Upper lobe of left lung (tissue), 6 donors: ENCODE measurements at regions not wholly inside any gene's neighbourhood (a gene's known extent, or its start where the extent isn't known, plus 50 kb on each side); places are given as distances from the start of the nearest gene placed in this dataset.

Source experiments
- ATAC-seq, 2 donors: fragments of 200-7000 bp; cut with Tn5 transposase; one replicate each; pipeline ENCODE4 v1.9.1; 2022; ENCODE audit warnings: mild to moderate bottlenecking in 2 of 2, moderate library complexity in 2 of 2; ENCODE audit not compliant: low FRiP score in 2 of 2
- DNase-seq, 2 donors: peaks; one replicate each; pipeline ENCODE4 v3.0.0-alpha.2; 2019 to 2020
- H3K27ac ChIP-seq, 4 donors: fragments of 200-600 bp; sonication (generic); one replicate each; pipeline ENCODE4 v1.5.1; 2016 to 2019
- H3K27me3 ChIP-seq, 4 donors: fragments of 200-600 bp; sonication (generic); one replicate each; pipeline ENCODE4 v1.5.1; 2017 to 2019
- H3K36me3 ChIP-seq, 4 donors: fragments of 200-600 bp; sonication (generic); one replicate each; pipeline ENCODE4 v1.5.1; 2016 to 2019
- H3K4me1 ChIP-seq, 4 donors: fragments of 200-600 bp; sonication (generic); one replicate each; pipeline ENCODE4 v1.5.1; 2018 to 2019
- H3K4me3 ChIP-seq, 4 donors: fragments of 200-600 bp; sonication (generic); one replicate each; pipeline ENCODE4 v1.5.1; 2017 to 2019; ENCODE audit warnings: mild to moderate bottlenecking in 2 of 4, moderate library complexity in 1 of 4
- H3K9me3 ChIP-seq, 4 donors: fragments of 200-600 bp; sonication (generic); one replicate each; pipeline ENCODE4 v1.5.1; 2018 to 2019
- EP300 ChIP-seq, 4 donors: sonication (generic); formaldehyde crosslinking; IDR thresholded peaks; one replicate each; pipeline ENCODE4 v1.5.1; 2017; ENCODE audit warnings: antibody characterized with exemption in 4 of 4, control low read depth in 2 of 4
- POLR2A ChIP-seq, 4 donors: fragments of 450-650 bp; IDR thresholded peaks; one replicate each; pipeline ENCODE4 v1.5.1; 2016 to 2017; ENCODE audit warnings: antibody characterized with exemption in 4 of 4, mild to moderate bottlenecking in 2 of 4
- POLR2AphosphoS5 ChIP-seq, 2 donors: sonication (generic); formaldehyde crosslinking; IDR thresholded peaks; one replicate each; pipeline ENCODE4 v1.5.1; 2017; ENCODE audit warnings: antibody characterized with exemption in 2 of 2
- WGBS, 2 donors: methylation state at CpG; one replicate each; pipeline ENCODE4 v1.1.5; 2017 to 2018; 5-methylcytosine and 5-hydroxymethylcytosine counted together
- TF ChIP-seq, protein P1 (sequence below), 6 experiments: fragments of 450-650 bp in 4 of 6; fragments of 200-600 bp in 2 of 6; sonication (generic) in 2 of 6; IDR thresholded peaks; one replicate each; pipeline ENCODE4 v1.5.1; 2016 to 2019; ENCODE audit warnings: antibody characterized with exemption in 6 of 6
- donor health status: DM: no; HTN: no; CAD: no; lungs with moderate emphysema.
- donor health status: DM: no; HTN: yes; CAD: no; lungs with severe emphysema.

DNA sequence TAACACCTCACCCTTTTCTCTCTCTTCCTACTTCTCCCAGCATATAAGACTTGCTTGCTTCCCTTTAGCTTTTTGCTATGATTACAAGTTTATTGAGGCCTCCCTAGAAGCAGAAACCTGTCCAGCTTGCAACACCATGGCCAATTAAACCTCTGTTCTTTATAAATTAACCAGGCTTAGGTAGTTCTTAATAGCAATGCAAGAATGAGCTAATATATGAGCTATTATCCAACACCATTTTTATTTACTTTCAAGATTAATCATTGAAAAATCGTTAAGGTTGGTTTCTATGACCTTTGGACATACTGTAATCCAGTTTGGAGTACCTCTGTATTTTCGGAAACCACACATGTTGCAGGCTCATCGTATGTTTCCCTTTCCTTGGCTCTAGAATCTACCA is 643.1 kb downstream of the ZPLD1 start:
- no peak for ATAC-seq
- H3K27ac ChIP-seq = no peak overlapping the region

DNA sequence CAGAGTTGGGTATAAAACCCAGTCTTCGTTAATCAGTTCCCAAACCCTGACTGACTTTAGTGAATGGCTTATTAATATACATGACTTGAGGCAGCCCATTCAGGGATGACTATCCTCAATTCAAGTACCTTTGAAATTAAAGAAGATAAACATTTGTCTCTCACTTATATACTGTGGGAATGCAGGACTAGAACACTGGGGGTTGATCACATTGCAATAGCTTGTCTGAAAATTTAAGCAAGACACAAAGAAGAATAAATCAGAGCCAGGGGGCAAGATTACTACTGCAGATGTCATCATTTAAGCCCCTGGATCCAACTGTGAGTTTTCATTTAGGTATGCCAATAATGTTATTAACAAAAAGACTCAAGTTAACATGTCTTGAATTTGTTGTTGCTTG is 647.7 kb downstream of the ZPLD1 start:
- H3K27me3 ChIP-seq = no peaks in the 10 kb centered on the region
- ATAC-seq (no peak), DNase-seq (no peak)
- H3K4me1 ChIP-seq = no peaks in the 10 kb centered on the region
- H3K36me3 ChIP-seq = no peaks in the 10 kb centered on the region
- H3K9me3 ChIP-seq = no peaks in the 10 kb centered on the region
- TF ChIP-seq POLR2A (IDR thresholded peaks at IDR 0.05) = no peak
- WGBS, 2 donors = 74 to 89% methylated on average over 1 of the region's 1 CpG
- no peak overlapping the region for H3K4me3 ChIP-seq
- no peak overlapping the region for H3K27ac ChIP-seq

More for the DNA sequence above, 643.1 kb downstream of the ZPLD1 start:
- H3K4me1 ChIP-seq = no peaks in the 10 kb centered on the region
- TF ChIP-seq EP300 (IDR thresholded peaks at IDR 0.05) = no peak
- TF ChIP-seq POLR2AphosphoS5 (IDR thresholded peaks at IDR 0.05) = no peak
- no peak for TF ChIP-seq POLR2A (IDR thresholded peaks at IDR 0.05)
- TF ChIP-seq, protein P1, sequence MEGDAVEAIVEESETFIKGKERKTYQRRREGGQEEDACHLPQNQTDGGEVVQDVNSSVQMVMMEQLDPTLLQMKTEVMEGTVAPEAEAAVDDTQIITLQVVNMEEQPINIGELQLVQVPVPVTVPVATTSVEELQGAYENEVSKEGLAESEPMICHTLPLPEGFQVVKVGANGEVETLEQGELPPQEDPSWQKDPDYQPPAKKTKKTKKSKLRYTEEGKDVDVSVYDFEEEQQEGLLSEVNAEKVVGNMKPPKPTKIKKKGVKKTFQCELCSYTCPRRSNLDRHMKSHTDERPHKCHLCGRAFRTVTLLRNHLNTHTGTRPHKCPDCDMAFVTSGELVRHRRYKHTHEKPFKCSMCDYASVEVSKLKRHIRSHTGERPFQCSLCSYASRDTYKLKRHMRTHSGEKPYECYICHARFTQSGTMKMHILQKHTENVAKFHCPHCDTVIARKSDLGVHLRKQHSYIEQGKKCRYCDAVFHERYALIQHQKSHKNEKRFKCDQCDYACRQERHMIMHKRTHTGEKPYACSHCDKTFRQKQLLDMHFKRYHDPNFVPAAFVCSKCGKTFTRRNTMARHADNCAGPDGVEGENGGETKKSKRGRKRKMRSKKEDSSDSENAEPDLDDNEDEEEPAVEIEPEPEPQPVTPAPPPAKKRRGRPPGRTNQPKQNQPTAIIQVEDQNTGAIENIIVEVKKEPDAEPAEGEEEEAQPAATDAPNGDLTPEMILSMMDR (IDR thresholded peaks at IDR 0.05) = no peak
- no peaks in the 10 kb centered on the region for H3K36me3 ChIP-seq
- no peaks in the 10 kb centered on the region for H3K27me3 ChIP-seq
- H3K9me3 ChIP-seq = no peaks in the 10 kb centered on the region
- 80 to 83% methylated on average over 3 of the region's 3 CpGs for WGBS, 2 donors
- H3K4me3 ChIP-seq = no peak overlapping the region
- no peak for DNase-seq

DNA sequence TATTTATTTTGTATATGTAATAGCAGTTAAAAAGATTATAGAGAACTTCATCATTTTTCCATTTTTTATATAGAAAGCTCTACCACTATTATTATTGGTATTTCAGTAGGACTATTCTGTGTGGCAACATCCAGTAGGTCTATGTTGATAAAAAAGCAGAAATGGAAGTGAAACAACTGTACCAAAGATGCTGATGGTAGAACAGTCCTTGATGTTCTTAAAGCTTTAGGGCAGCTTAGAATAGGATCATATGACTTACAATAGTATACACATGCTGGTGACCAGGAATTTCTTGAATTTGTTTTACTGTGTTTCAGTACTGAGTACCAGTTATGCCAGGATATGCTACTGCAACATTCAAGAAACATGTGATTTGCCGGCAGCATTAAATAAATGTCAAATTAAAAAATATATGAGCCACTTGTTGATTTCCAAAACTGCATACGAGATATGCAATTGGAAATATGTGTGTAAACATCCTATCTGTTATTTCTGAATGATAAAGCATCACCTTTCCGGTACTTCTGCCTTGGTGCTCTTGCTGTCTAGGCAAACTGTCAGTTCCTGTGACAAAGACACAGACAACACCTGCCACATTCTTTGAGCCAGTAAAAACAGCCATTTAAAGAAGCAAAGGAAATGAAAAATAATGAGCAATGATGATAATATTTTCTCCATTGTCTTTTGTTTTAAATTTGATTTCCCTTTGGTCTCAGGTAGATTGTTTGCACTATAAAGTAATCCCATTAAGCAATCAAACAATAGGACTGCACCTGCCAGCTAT is 649.2 kb downstream of the ZPLD1 start:
- H3K36me3 ChIP-seq = no peaks in the 10 kb centered on the region
- no peak overlapping the region for H3K27ac ChIP-seq
- no peaks in the 10 kb centered on the region for H3K9me3 ChIP-seq
- TF ChIP-seq POLR2A (IDR thresholded peaks at IDR 0.05) (no peak), POLR2AphosphoS5 (IDR thresholded peaks at IDR 0.05) (no peak), EP300 (IDR thresholded peaks at IDR 0.05) (no peak)
- TF ChIP-seq, protein P1 (IDR thresholded peaks at IDR 0.05) = no peak
- DNase-seq (no peak), ATAC-seq (no peak)
- H3K4me3 ChIP-seq = no peak overlapping the region
- H3K4me1 ChIP-seq = no peaks in the 10 kb centered on the region
- H3K27me3 ChIP-seq = no peaks in the 10 kb centered on the region
- WGBS, 2 donors = 55 to 74% methylated on average over 3 of the region's 3 CpGs

DNA sequence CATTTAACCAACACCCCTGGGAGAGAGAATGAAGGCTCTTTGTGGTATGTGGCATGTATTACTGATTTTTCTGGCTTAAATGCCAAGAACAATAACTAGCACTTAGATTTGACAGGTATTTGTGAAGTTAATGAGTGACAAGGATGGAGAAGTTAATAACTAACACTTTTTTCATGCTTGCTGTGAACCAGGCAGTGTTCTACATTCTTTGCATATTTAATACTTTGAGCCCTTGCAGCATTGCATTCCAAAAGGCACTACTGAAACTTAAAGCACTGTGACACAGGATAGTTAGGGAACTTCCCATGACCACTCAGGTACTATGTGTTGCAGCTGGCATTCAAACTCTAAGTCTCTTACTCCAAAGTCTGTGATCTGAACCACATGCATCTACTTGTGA is 650.6 kb downstream of the ZPLD1 start:
- peak in 1 of 2 donors; percentile 94 for ATAC-seq
- no peaks in the 10 kb centered on the region for H3K4me1 ChIP-seq
- H3K4me3 ChIP-seq = no peak overlapping the region
- no peak overlapping the region for H3K27ac ChIP-seq
- H3K36me3 ChIP-seq = no peaks in the 10 kb centered on the region
- no peak for DNase-seq
- H3K9me3 ChIP-seq = no peaks in the 10 kb centered on the region
- no peaks in the 10 kb centered on the region for H3K27me3 ChIP-seq
- TF ChIP-seq, protein P1 (IDR thresholded peaks at IDR 0.05) = no peak
- no peak for TF ChIP-seq POLR2A (IDR thresholded peaks at IDR 0.05)
- TF ChIP-seq EP300 (IDR thresholded peaks at IDR 0.05) = no peak
- no peak for TF ChIP-seq POLR2AphosphoS5 (IDR thresholded peaks at IDR 0.05)

DNA sequence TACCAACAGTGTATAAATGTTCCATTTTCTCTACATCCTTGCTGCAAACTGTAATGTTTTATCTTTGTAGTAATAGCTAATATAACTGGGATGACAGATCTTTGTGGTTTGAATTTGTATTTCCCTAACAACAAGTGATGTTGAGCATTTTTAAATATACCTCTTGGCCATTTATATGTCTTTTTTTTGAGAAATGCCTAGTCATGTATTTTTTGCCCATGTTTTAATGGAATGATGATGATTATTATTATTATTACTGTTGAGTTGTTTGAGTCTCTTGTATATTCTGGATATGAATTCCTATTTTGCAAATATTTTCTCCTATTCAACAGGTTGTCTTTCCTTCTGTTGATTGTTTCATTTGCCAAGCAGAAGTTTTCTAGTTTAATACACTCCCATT is 654.9 kb downstream of the ZPLD1 start:
- no peaks in the 10 kb centered on the region for H3K36me3 ChIP-seq
- no peak overlapping the region for H3K4me3 ChIP-seq
- no peaks in the 10 kb centered on the region for H3K4me1 ChIP-seq
- ATAC-seq (no peak), DNase-seq (no peak)
- no peaks in the 10 kb centered on the region for H3K27me3 ChIP-seq
- no peak for TF ChIP-seq EP300 (IDR thresholded peaks at IDR 0.05)
- no peak for TF ChIP-seq POLR2AphosphoS5 (IDR thresholded peaks at IDR 0.05)
- TF ChIP-seq POLR2A (IDR thresholded peaks at IDR 0.05) = no peak
- TF ChIP-seq, protein P1 (IDR thresholded peaks at IDR 0.05) = no peak
- peaks cover 0 to 4% (median 0%) of the 10 kb centered on the region in 4 donors for H3K9me3 ChIP-seq
- H3K27ac ChIP-seq = no peak overlapping the region
